K562 (cell line): ENCODE measurements at regions not wholly inside any gene's neighbourhood (a gene's known extent, or its start where the extent isn't known, plus 50 kb on each side); places are given as distances from the start of the nearest gene placed in this dataset.

ENCODE experiments used
- EHMT2 ChIP-seq: fragments of 450-650 bp; IDR thresholded peaks from 2 replicates; pipeline ENCODE4 v1.6.1; 2018; ENCODE audit warnings: antibody characterized with exemption
- EZH2 ChIP-seq: IDR thresholded peaks from 2 replicates; pipeline ENCODE4 v1.6.1; 2012; ENCODE audit warnings: low read depth, mild to moderate bottlenecking, inconsistent platforms, low read length, borderline replicate concordance
- MAFK ChIP-seq: IDR thresholded peaks from 2 replicates; pipeline ENCODE4 v1.6.1; 2011; ENCODE audit warnings: low read length, improper control_type of control experiment
- MCM7 ChIP-seq, 2 experiments: fragments of 450-650 bp; IDR thresholded peaks; 2 replicates each; pipeline ENCODE4 v1.6.1; 2016 to 2018
- PHF8 ChIP-seq: fragments of 200-600 bp; sonication (generic); IDR thresholded peaks from 2 replicates; pipeline ENCODE4 v1.6.1; 2012; ENCODE audit warnings: mixed run types, mild to moderate bottlenecking, inconsistent platforms, low read length, moderate library complexity, borderline replicate concordance
- POLR2A ChIP-seq: fragments of 450-650 bp; conservative IDR thresholded peaks from 2 replicates; pipeline ENCODE4 v1.6.1; 2016

- no peak for TF ChIP-seq POLR2A
- no peak for TF ChIP-seq PHF8
- no peak for TF ChIP-seq MCM7 (IDR thresholded peaks at IDR 0.05)
- TF ChIP-seq MAFK: no peak
- no peak for TF ChIP-seq EZH2
- no peak for TF ChIP-seq EHMT2
These were observed 334.8 kb upstream of the LARGE1 start for GRCh38 chr22:34255042-34255441.
